Suprapubic skin (tissue), 4 donors: ENCODE measurements at regions not wholly inside any gene's neighbourhood (a gene's known extent, or its start where the extent isn't known, plus 50 kb on each side); places are given as distances from the start of the nearest gene placed in this dataset.

Experiments used
- DNase-seq, 2 donors: peaks; one replicate each; pipeline ENCODE4 v3.0.0-alpha.2; 2019; ENCODE audit warnings: low spot score in 2 of 2
- H3K27ac ChIP-seq: fragments of 200-600 bp; sonication (generic); one replicate; pipeline ENCODE4 v1.5.1; 2019
- H3K27me3 ChIP-seq: fragments of 200-600 bp; sonication (generic); one replicate; pipeline ENCODE4 v1.5.1; 2019
- H3K36me3 ChIP-seq: fragments of 200-600 bp; sonication (generic); one replicate; pipeline ENCODE4 v1.5.1; 2019
- H3K4me1 ChIP-seq: fragments of 200-600 bp; sonication (generic); one replicate; pipeline ENCODE4 v1.5.1; 2019
- H3K4me3 ChIP-seq: fragments of 200-600 bp; sonication (generic); one replicate; pipeline ENCODE4 v1.5.1; 2019; ENCODE audit warnings: mild to moderate bottlenecking
- H3K9me3 ChIP-seq: fragments of 200-600 bp; sonication (generic); one replicate; pipeline ENCODE4 v1.5.1; 2019
- EP300 ChIP-seq: sonication (generic); formaldehyde crosslinking; IDR thresholded peaks from one replicate; pipeline ENCODE4 v1.6.1; 2017; ENCODE audit warnings: antibody characterized with exemption
- POLR2A ChIP-seq, 2 donors: fragments of 450-650 bp; IDR thresholded peaks; one replicate each; pipeline ENCODE4 v1.6.1; 2017; ENCODE audit warnings: antibody characterized with exemption in 2 of 2, mild to moderate bottlenecking in 2 of 2, moderate library complexity in 2 of 2
- POLR2AphosphoS5 ChIP-seq, 3 donors: sonication (generic); formaldehyde crosslinking; IDR thresholded peaks; one replicate each; pipeline ENCODE4 v1.6.1; 2017; ENCODE audit warnings: antibody characterized with exemption in 3 of 3
- WGBS: methylation state at CpG from one replicate; pipeline ENCODE4 v1.1.5; 2018; 5-methylcytosine and 5-hydroxymethylcytosine counted together
- TF ChIP-seq, protein P1 (sequence below), 2 donors: fragments of 200-600 bp in 1 of 2; fragments of 450-650 bp in 1 of 2; sonication (generic) in 1 of 2; IDR thresholded peaks; one replicate each; pipeline ENCODE4 v1.5.1; 2016 to 2019; ENCODE audit warnings: antibody characterized with exemption in 2 of 2, mild to moderate bottlenecking in 1 of 2, moderate library complexity in 1 of 2

DNA sequence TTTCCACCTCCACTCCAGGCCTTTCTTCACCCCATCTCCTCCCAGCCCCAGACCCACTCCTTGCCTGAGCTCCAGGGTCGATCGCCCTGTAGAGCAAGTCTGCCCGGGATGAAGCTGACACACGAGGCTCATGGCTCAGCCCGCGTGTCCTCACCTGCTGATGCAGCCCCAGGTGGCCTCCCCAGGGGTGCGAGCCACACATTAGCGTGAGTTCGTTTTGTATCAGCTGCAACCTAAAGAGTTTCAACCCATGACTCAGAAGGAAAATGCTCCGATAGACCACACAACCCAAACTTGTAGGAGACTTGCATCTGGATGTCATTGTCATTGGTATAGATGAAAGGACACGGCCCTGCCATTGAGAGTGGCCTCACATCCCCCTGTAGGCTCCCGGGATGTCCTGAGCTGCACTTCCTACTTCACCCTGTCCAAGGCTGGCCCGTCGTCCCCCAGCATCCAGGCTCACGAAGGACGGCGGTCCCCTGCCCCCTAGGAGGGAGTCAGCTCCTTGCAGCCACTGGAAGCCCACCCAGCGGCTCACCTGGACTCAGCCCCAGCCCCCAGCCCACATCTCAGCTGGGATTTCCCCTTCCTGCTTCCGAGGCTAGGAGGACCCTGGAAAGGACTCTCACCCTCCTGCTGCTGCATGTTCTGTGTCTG lies 97.7 kb downstream of the HTR5A start:
- Histone ChIP-seq H3K4me3 (no peak overlapping the region), H3K27me3 (peaks cover 13% of the 10 kb centered on the region), H3K9me3 (no peaks in the 10 kb centered on the region), H3K36me3 (no peaks in the 10 kb centered on the region), H3K4me1 (no peaks in the 10 kb centered on the region), H3K27ac (no peak overlapping the region)
- WGBS, result 65% methylated on average over 15 of the region's 19 CpGs
- no peak for DNase-seq
- TF ChIP-seq POLR2A (IDR thresholded peaks at IDR 0.05) (no peak), POLR2AphosphoS5 (IDR thresholded peaks at IDR 0.05) (no peak), EP300 (no peak)
- TF ChIP-seq, protein P1, sequence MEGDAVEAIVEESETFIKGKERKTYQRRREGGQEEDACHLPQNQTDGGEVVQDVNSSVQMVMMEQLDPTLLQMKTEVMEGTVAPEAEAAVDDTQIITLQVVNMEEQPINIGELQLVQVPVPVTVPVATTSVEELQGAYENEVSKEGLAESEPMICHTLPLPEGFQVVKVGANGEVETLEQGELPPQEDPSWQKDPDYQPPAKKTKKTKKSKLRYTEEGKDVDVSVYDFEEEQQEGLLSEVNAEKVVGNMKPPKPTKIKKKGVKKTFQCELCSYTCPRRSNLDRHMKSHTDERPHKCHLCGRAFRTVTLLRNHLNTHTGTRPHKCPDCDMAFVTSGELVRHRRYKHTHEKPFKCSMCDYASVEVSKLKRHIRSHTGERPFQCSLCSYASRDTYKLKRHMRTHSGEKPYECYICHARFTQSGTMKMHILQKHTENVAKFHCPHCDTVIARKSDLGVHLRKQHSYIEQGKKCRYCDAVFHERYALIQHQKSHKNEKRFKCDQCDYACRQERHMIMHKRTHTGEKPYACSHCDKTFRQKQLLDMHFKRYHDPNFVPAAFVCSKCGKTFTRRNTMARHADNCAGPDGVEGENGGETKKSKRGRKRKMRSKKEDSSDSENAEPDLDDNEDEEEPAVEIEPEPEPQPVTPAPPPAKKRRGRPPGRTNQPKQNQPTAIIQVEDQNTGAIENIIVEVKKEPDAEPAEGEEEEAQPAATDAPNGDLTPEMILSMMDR (IDR thresholded peaks at IDR 0.05), result no peak

DNA sequence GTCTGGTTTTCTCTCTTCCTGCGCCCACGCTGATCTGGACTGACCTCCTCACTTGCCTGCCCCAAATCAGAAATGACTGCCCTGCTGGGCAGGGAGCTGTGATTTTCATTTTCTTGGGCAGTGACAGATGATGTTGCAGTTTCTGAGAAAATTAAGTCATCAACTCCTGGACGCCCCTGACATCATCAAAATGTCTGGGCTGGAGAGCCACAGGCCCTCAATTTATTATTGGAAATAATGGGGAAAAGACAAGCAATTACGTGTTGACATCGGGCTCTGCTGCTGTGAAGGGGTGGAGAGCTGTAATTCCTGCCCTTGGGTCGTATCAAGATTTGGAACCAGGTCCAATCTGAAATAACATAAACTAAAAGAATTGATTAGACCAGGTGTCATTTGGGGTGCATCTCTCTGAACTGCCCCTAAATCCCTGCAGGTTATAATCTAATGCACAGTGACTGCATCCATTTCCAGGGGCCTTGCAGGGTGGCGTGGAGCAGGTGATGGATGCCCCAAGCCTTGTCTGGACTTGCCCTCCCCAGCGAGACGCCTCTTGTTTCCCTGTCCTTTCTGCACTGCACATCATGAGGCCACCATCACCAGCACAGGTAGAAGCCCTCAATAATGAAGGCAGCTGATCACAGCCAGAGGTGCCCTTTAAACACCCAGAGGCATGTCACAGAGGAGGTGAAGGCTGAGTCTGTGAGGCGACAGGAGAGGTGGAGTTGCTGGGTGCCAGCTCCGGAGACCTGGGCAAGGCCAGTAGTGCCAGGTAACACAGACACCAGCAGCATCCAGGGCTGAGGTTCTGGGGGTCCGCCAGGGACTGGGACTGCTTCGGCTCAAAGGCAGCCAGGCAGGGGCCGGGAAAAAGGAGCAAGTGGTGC lies 98.7 kb downstream of the HTR5A start:
- H3K27me3 ChIP-seq, result peaks cover 13% of the 10 kb centered on the region
- H3K9me3 ChIP-seq, result no peaks in the 10 kb centered on the region
- H3K4me3 ChIP-seq, result no peak overlapping the region
- no peaks in the 10 kb centered on the region for H3K4me1 ChIP-seq
- H3K36me3 ChIP-seq, result no peaks in the 10 kb centered on the region
- no peak for TF ChIP-seq EP300
- no peak for TF ChIP-seq POLR2AphosphoS5 (IDR thresholded peaks at IDR 0.05)
- TF ChIP-seq, protein P1 (IDR thresholded peaks at IDR 0.05), result no peak
- TF ChIP-seq POLR2A (IDR thresholded peaks at IDR 0.05), result no peak
- 62% methylated on average over 8 of the region's 14 CpGs for WGBS
- no peak overlapping the region for H3K27ac ChIP-seq
- DNase-seq, result no peak

DNA sequence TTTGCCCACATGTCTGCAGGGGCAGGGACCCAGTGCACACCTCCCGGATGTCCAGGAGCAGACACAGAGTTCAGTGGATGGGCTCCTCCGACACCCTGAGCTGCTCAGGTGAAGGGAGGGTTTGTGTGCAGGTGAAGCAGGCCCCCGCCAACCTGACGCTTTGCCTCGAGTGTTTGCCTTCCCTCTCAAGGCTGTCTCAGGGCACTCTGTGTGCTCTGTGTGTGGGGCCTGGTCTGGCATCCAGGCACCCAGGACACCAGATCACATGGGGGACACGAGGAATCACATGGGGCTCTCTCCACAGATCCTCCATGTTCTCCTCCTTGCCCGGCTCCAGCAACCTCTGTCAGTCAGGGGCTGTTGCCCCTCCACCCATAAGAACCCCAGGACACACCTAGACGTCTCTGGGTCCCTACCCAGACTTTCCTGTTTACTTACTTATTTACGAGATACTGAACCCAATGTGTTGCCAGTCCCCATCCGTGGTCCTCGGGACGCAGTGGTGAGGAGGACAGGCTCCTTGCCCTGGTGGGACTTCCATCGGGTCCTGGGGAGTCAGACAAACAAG lies 99.5 kb downstream of the HTR5A start:
- H3K4me3 ChIP-seq, result no peak overlapping the region
- H3K27ac ChIP-seq, result no peak overlapping the region
- peaks cover 13% of the 10 kb centered on the region for H3K27me3 ChIP-seq
- TF ChIP-seq POLR2A (IDR thresholded peaks at IDR 0.05) (no peak), EP300 (no peak), POLR2AphosphoS5 (IDR thresholded peaks at IDR 0.05) (no peak)
- TF ChIP-seq, protein P1 (IDR thresholded peaks at IDR 0.05), result no peak
- H3K4me1 ChIP-seq, result no peaks in the 10 kb centered on the region
- no peaks in the 10 kb centered on the region for H3K36me3 ChIP-seq
- no peaks in the 10 kb centered on the region for H3K9me3 ChIP-seq
- no peak for DNase-seq
- WGBS, result 81% methylated on average over 12 of the region's 13 CpGs

DNA sequence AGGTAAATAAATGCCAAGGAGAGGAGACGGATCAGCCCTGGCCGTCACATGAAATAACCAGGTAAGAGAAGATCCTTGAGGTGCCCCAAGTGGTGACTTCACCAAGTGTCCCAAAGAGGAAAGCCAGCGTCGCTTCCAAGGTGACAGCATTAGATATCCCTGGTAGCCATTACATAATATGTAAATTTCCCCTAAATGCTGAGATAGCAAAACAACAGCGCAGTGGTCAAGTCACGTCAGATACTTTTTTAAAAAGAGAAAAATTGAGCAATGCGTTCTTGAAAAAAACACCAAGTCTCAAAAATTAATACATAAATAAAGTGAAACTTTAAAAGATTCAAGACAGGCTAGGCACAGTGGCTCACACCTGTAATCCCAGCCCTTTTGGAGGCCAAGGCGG lies 100.2 kb downstream of the HTR5A start:
- Histone ChIP-seq H3K4me1 (no peaks in the 10 kb centered on the region), H3K9me3 (no peaks in the 10 kb centered on the region), H3K27ac (no peak overlapping the region), H3K36me3 (no peaks in the 10 kb centered on the region), H3K27me3 (peaks cover 13% of the 10 kb centered on the region), H3K4me3 (no peak overlapping the region)
- no peak for DNase-seq
- TF ChIP-seq, protein P1 (IDR thresholded peaks at IDR 0.05), result no peak
- TF ChIP-seq POLR2AphosphoS5 (IDR thresholded peaks at IDR 0.05), result no peak
- TF ChIP-seq POLR2A (IDR thresholded peaks at IDR 0.05), result no peak
- TF ChIP-seq EP300, result no peak
- 92% methylated on average over 8 of the region's 8 CpGs for WGBS

DNA sequence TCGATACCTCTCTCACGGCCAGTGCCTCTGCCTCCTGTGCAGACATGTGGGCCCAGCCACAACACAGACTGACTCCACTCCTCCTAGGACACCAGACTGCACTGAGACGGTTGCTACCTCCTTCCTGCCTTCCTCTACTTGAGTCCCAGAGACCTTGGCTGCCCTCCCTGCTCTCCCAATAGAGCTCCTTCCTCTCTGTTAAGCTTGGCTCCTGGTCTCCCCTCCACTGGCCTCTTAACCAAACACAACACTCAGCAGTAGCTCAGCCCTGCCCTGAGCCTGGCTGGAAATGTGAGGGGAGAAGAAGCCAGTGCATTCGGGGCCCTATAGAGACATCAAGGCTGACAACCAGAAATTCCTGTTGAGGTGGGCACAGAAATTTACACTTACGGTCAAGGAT lies 102.0 kb downstream of the HTR5A start:
- H3K27ac ChIP-seq, result no peak overlapping the region
- no peak overlapping the region for H3K4me3 ChIP-seq
- peaks cover 8% of the 10 kb centered on the region for H3K27me3 ChIP-seq
- TF ChIP-seq POLR2AphosphoS5 (IDR thresholded peaks at IDR 0.05) (no peak), EP300 (no peak), POLR2A (IDR thresholded peaks at IDR 0.05) (no peak)
- TF ChIP-seq, protein P1 (IDR thresholded peaks at IDR 0.05), result no peak
- no peaks in the 10 kb centered on the region for H3K36me3 ChIP-seq
- no peak for DNase-seq
- WGBS, result 68% methylated on average over 5 of the region's 5 CpGs
- no peaks in the 10 kb centered on the region for H3K9me3 ChIP-seq
- no peaks in the 10 kb centered on the region for H3K4me1 ChIP-seq
